Pulmonary artery endothelial cell (primary cell): ENCODE measurements at regions not wholly inside any gene's neighbourhood (a gene's known extent, or its start where the extent isn't known, plus 50 kb on each side); places are given as distances from the start of the nearest gene placed in this dataset.

Experiments used
- DNase-seq: peaks from one replicate; pipeline ENCODE4 v3.0.0-alpha.2; 2011; ENCODE audit warnings: low read depth, low spot score

GRCh38 chr3:118838871-118839270 is 195.8 kb downstream of the IGSF11 start:
- no peak for DNase-seq

DNA sequence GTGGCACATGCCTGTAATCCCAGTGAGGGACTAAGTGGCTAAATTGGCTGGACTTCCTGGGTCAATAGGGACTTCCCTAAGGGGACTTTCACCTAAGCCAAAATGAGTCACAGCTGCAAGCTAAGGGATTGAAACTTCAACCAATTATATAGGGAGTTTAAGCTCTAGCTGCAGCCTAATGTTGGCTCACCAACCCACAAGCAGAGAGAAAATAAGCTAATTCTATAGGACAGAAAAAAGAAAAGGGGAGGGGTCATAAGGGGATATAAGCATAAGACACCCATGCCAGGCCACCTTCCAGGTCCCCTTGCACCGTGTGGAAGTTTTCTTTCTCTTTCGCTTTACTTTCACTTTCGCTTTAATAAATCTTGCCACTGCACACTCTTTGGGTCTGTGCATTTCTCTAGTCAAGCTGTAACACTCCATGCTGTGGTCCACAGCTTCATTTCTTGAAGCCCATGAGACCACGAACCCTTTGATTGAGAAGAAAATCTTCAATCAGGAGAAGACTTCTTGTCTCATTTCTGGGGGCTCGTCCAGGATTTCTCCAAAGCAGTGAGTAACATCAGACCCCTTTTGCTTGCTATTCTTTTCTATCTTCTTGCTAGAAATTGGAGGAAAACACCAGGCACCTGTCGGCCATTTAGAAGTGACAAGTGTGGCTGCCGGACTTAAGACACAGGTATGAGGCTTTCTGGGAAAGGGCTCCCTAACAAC is 192.3 kb downstream of the IGSF11 start:
- DNase-seq, result no peak

- no peak for DNase-seq
Observed at GRCh38 chr3:118846176-118846575, 188.5 kb downstream of the IGSF11 start.
